Spleen (tissue), 11 donors: ENCODE measurements at regions not wholly inside any gene's neighbourhood (a gene's known extent, or its start where the extent isn't known, plus 50 kb on each side); places are given as distances from the start of the nearest gene placed in this dataset.
A peak's percentile ranks its signal among the peaks of the same experiment; 100 is the strongest.

Experiments
- DNase-seq: peaks from one replicate; pipeline ENCODE4 v3.0.0-alpha.2; 2020
- H3K27ac ChIP-seq, 8 donors: fragments of 200-600 bp; sonication (generic) in 7 of 8; 1 replicate in 4 of 8; 2 replicates in 4 of 8; pipeline versions ENCODE4 v1.5.0 to v1.8.0; 2016 to 2021; ENCODE audit warnings: inconsistent platforms in 4 of 8, mild to moderate bottlenecking in 4 of 8, moderate library complexity in 1 of 8
- H3K27me3 ChIP-seq, 7 donors: fragments of 200-600 bp; sonication (generic) in 6 of 7; replicated peaks in 1 of 7; 1 replicate in 4 of 7; 2 replicates in 3 of 7; pipeline versions ENCODE4 v1.5.0 to v1.8.0; 2016 to 2021; ENCODE audit warnings: inconsistent platforms in 3 of 7, mild to moderate bottlenecking in 1 of 7
- H3K36me3 ChIP-seq, 6 donors: fragments of 200-600 bp; sonication (generic) in 5 of 6; 1 replicate in 4 of 6; 2 replicates in 2 of 6; pipeline versions ENCODE4 v1.5.0 to v1.8.0; 2016 to 2021; ENCODE audit warnings: inconsistent platforms in 2 of 6
- H3K4me1 ChIP-seq, 6 donors: fragments of 200-600 bp; sonication (generic) in 5 of 6; 1 replicate in 3 of 6; 2 replicates in 3 of 6; pipeline versions ENCODE4 v1.5.0 to v1.8.0; 2016 to 2021; ENCODE audit warnings: inconsistent platforms in 3 of 6
- H3K4me3 ChIP-seq, 8 donors: fragments of 200-600 bp; sonication (generic) in 7 of 8; 1 replicate in 4 of 8; 2 replicates in 4 of 8; pipeline versions ENCODE4 v1.5.0 to v1.8.0; 2016 to 2021; ENCODE audit warnings: inconsistent platforms in 4 of 8, mild to moderate bottlenecking in 4 of 8, moderate library complexity in 2 of 8
- H3K9me3 ChIP-seq, 8 donors: fragments of 200-600 bp; sonication (generic) in 7 of 8; 1 replicate in 4 of 8; 2 replicates in 4 of 8; pipeline versions ENCODE4 v1.5.0 to v1.8.0; 2016 to 2021; ENCODE audit warnings: inconsistent platforms in 4 of 8
- CTCF ChIP-seq, 11 experiments: fragments of 200-600 bp in 7 of 11; fragments of 450-650 bp in 4 of 11; sonication (generic) in 4 of 11; IDR thresholded peaks in 8 of 11; conservative IDR thresholded peaks in 3 of 11; 1 replicate in 7 of 11; 2 replicates in 4 of 11; pipeline versions ENCODE4 v1.4.0 to v1.8.0; 2016 to 2021; ENCODE audit warnings: antibody characterized with exemption in 11 of 11, inconsistent platforms in 4 of 11, mild to moderate bottlenecking in 1 of 11
- POLR2A ChIP-seq, 3 donors: fragments of 450-650 bp; IDR thresholded peaks; one replicate each; pipeline ENCODE4 v1.5.1; 2017; ENCODE audit warnings: antibody characterized with exemption in 3 of 3, mild to moderate bottlenecking in 1 of 3
- POLR2AphosphoS5 ChIP-seq, 3 donors: sonication (generic); formaldehyde crosslinking; IDR thresholded peaks; one replicate each; pipeline ENCODE4 v1.5.1; 2017; ENCODE audit warnings: antibody characterized with exemption in 3 of 3
- WGBS, 5 donors: extraction: QIAGEN DNeasy Blood & Tissue Kit in 3 of 5; methylation state at CpG; one replicate each; pipeline versions ENCODE4 v1.1.5 to v1.1.7; 2013 to 2018; 5-methylcytosine and 5-hydroxymethylcytosine counted together
- intact Hi-C: fragments of 100-400 bp; cut with DNase I; formaldehyde crosslinking; loops from one replicate; pipeline ENCODE4 v1.15.0; 2023; ENCODE audit warnings: low total_unique reads
- donor health status: healthy with polysubstance abuse.
- donor health status: DM: no; HTN: no; CAD: no; lungs with moderate emphysema.
- donor health status: DM: no; HTN: no; CAD: no.
- donor health status: Bipolar disorder and iron deficiency.
- donor health status: healthy.
- donor health status: DM: no; HTN: no; CAD: no.
- donor health status: DM: yes; HTN: yes; CAD: no.

- intact Hi-C loops, result loop anchor here (5.0 kb wide), 1 partner anchor 34 kb away; no protein-coding TSS in a partner anchor
- no peaks in the 10 kb centered on the region for H3K36me3 ChIP-seq
- 30 to 40% (median 36%) methylated on average over 1 of the region's 1 CpG for WGBS, 5 donors
- no peaks in the 10 kb centered on the region for H3K9me3 ChIP-seq
- H3K27me3 ChIP-seq, result no peaks in the 10 kb centered on the region
- H3K4me1 ChIP-seq, result peaks cover 0 to 28% (median 11%) of the 10 kb centered on the region in 6 donors
- no peak overlapping the region for H3K4me3 ChIP-seq
- no peak overlapping the region for H3K27ac ChIP-seq
- no peak for DNase-seq
- TF ChIP-seq CTCF (IDR thresholded peaks at IDR 0.05 in 8 of 11, conservative IDR thresholded peaks at IDR 0.05 in 3 of 11) (no peak), POLR2A (IDR thresholded peaks at IDR 0.05) (no peak), POLR2AphosphoS5 (IDR thresholded peaks at IDR 0.05) (no peak)
These were observed 86.4 kb upstream of the PRSS16 start for GRCh38 chr6:27161115-27161514.

GRCh38 chr6:27161603-27161945 lies 85.9 kb upstream of the PRSS16 start:
- Histone ChIP-seq H3K4me3 (no peak overlapping the region), H3K27ac (no peak overlapping the region), H3K9me3 (no peaks in the 10 kb centered on the region), H3K27me3 (no peaks in the 10 kb centered on the region), H3K36me3 (no peaks in the 10 kb centered on the region), H3K4me1 (peaks cover 0 to 28% (median 11%) of the 10 kb centered on the region in 6 donors)
- WGBS, 5 donors, result 55 to 67% (median 56%) methylated on average over 4 of the region's 4 CpGs
- TF ChIP-seq POLR2AphosphoS5 (IDR thresholded peaks at IDR 0.05) (no peak), POLR2A (IDR thresholded peaks at IDR 0.05) (no peak), CTCF (IDR thresholded peaks at IDR 0.05 in 8 of 11, conservative IDR thresholded peaks at IDR 0.05 in 3 of 11) (no peak)
- intact Hi-C loops, result loop anchor here (5.0 kb wide), 1 partner anchor 34 kb away; no protein-coding TSS in a partner anchor
- no peak for DNase-seq

- Histone ChIP-seq H3K36me3 (no peaks in the 10 kb centered on the region), H3K27ac (no peak overlapping the region), H3K4me1 (peaks cover 0 to 23% (median 8%) of the 10 kb centered on the region in 6 donors), H3K9me3 (no peaks in the 10 kb centered on the region), H3K4me3 (no peak overlapping the region), H3K27me3 (no peaks in the 10 kb centered on the region)
- WGBS, 5 donors, result 22 to 29% (median 22%) methylated on average over 9 of the region's 9 CpGs
- intact Hi-C loops, result loop anchor here (5.0 kb wide), 1 partner anchor 35 kb away; no protein-coding TSS in a partner anchor
- peak; percentile 35 to 79 (median 68) for TF ChIP-seq CTCF (IDR thresholded peaks at IDR 0.05 in 8 of 11, conservative IDR thresholded peaks at IDR 0.05 in 3 of 11)
- TF ChIP-seq POLR2AphosphoS5 (IDR thresholded peaks at IDR 0.05), result no peak
- no peak for DNase-seq
These were observed 85.4 kb upstream of the PRSS16 start for GRCh38 chr6:27161946-27162603.

- DNase-seq, result no peak
- H3K4me3 ChIP-seq, result no peak overlapping the region
- H3K27me3 ChIP-seq, result no peaks in the 10 kb centered on the region
- H3K36me3 ChIP-seq, result no peaks in the 10 kb centered on the region
- TF ChIP-seq CTCF (IDR thresholded peaks at IDR 0.05 in 8 of 11, conservative IDR thresholded peaks at IDR 0.05 in 3 of 11), result no peak
- no peak for TF ChIP-seq POLR2AphosphoS5 (IDR thresholded peaks at IDR 0.05)
- no peak for TF ChIP-seq POLR2A (IDR thresholded peaks at IDR 0.05)
- H3K4me1 ChIP-seq, result peaks cover 0 to 8% (median 0%) of the 10 kb centered on the region in 6 donors
- H3K27ac ChIP-seq, result no peak overlapping the region
- intact Hi-C loops, result loop anchor here (5.0 kb wide), 1 partner anchor 37 kb away; no protein-coding TSS in a partner anchor
- H3K9me3 ChIP-seq, result no peaks in the 10 kb centered on the region
These were observed 83.7 kb upstream of the PRSS16 start for GRCh38 chr6:27163834-27164233.
